GM12878 (cell line): ENCODE measurements at regions not wholly inside any gene's neighbourhood (a gene's known extent, or its start where the extent isn't known, plus 50 kb on each side); places are given as distances from the start of the nearest gene placed in this dataset.

Source experiments
- ATAC-seq: fragments of 200-7000 bp; cut with Tn5 transposase; 3 replicates; pipeline ENCODE4 v1.9.1; 2020; ENCODE audit warnings: mild to moderate bottlenecking, moderate library complexity
- BruUV-seq: library from RNA; stranded (reverse); fragments of 400-500 nt; replicated peaks from 2 replicates; lab custom pipeline; 2021; lab: Mats Ljungman, UMichigan
- CTCF ChIA-PET: fragments of 300-600 bp; sonication (Branson Sonifier 250); formaldehyde crosslinking; extraction: SDS; loops from one replicate; lab custom pipeline; 2021; ENCODE audit warnings: inconsistent platforms; lab: Yijun Ruan, JAX
- POLR2A ChIA-PET: fragments of 350-600 bp; formaldehyde crosslinking; extraction: SDS; loops from one replicate; lab custom pipeline; 2021; ENCODE audit warnings: inconsistent platforms; lab: Charles Lee
- RAD21 ChIA-PET: fragments of 300-600 bp; sonication (Branson Sonifier 250); formaldehyde crosslinking; loops from one replicate; lab custom pipeline; 2023; ENCODE audit warnings: antibody characterized with exemption; ENCODE audit not compliant: unreplicated experiment; lab: Charles Lee
- SMC1A ChIA-PET: fragments of 300-600 bp; sonication (Branson Sonifier 250); formaldehyde crosslinking; loops from one replicate; lab custom pipeline; 2023; ENCODE audit not compliant: unreplicated experiment, uncharacterized antibody; lab: Charles Lee
- DNase-seq: peaks from one replicate; pipeline ENCODE4 v3.0.0-alpha.2; 2011; ENCODE audit warnings: low read depth, low spot score
- FAIRE-seq: peaks from 3 replicates; lab custom pipeline; 2011; peaks lifted over from hg19 to GRCh38; lab: Jason Lieb, UNC
- H2AFZ ChIP-seq: 2 replicates; pipeline ENCODE4 v1.6.0; 2011; ENCODE audit warnings: low read depth, low read length, control low read depth; ENCODE audit not compliant: control insufficient read depth
- H3K27ac ChIP-seq: 2 replicates; pipeline ENCODE4 v1.5.1; 2011; ENCODE audit warnings: control low read depth; ENCODE audit not compliant: control insufficient read depth, insufficient read depth
- H3K27me3 ChIP-seq, 2 experiments: replicated peaks in 1 of 2; 2 replicates each; pipeline versions ENCODE4 v1.6.0 to v1.6.1; 2011; ENCODE audit warnings: low read length in 1 of 2; ENCODE audit not compliant: control insufficient read depth in 2 of 2, insufficient read depth in 2 of 2
- H3K36me3 ChIP-seq, 2 experiments: 2 replicates each; pipeline ENCODE4 v1.5.1; 2011; ENCODE audit warnings: low read length in 1 of 2; ENCODE audit not compliant: control insufficient read depth in 2 of 2, insufficient read depth in 2 of 2
- H3K4me1 ChIP-seq: 2 replicates; pipeline ENCODE4 v1.6.1; 2011; ENCODE audit warnings: mild to moderate bottlenecking, low read length, moderate library complexity, mixed read lengths; ENCODE audit not compliant: control insufficient read depth, insufficient read depth
- H3K4me2 ChIP-seq: 2 replicates; pipeline ENCODE4 v1.6.0; 2011; ENCODE audit warnings: control low read depth; ENCODE audit not compliant: control insufficient read depth, insufficient read depth
- H3K4me3 ChIP-seq: fragments of 200-600 bp; sonication (generic); 2 replicates; pipeline ENCODE4 v1.5.1; 2016
- H3K79me2 ChIP-seq: 2 replicates; pipeline ENCODE4 v1.6.0; 2011; ENCODE audit warnings: low read length; ENCODE audit not compliant: control insufficient read depth, insufficient read depth
- H3K9ac ChIP-seq: 2 replicates; pipeline ENCODE4 v1.8.0; 2011; ENCODE audit warnings: low read length, control low read depth, mixed read lengths; ENCODE audit not compliant: control insufficient read depth, insufficient read depth
- H3K9me3 ChIP-seq: replicated peaks from 3 replicates; pipeline ENCODE4 v1.5.1; 2011; ENCODE audit warnings: mild to moderate bottlenecking, low read length; ENCODE audit not compliant: control insufficient read depth, insufficient read depth
- H4K20me1 ChIP-seq: 2 replicates; pipeline ENCODE4 v1.6.0; 2011; ENCODE audit not compliant: control insufficient read depth, insufficient read depth
- CBX3 ChIP-seq: fragments of 200-600 bp; sonication (generic); IDR thresholded peaks from 2 replicates; pipeline ENCODE4 v1.6.1; 2016; ENCODE audit warnings: low read depth, borderline replicate concordance
- EZH2 ChIP-seq: IDR thresholded peaks from 2 replicates; pipeline ENCODE4 v1.6.1; 2012; ENCODE audit warnings: low read depth, mild to moderate bottlenecking, control low read depth, inconsistent platforms, low read length, borderline replicate concordance; ENCODE audit not compliant: control insufficient read depth
- FOS ChIP-seq: IDR thresholded peaks from 3 replicates; pipeline ENCODE4 v1.6.1; 2011; ENCODE audit warnings: borderline replicate concordance; ENCODE audit not compliant: insufficient read length; ENCODE audit errors: extremely low read depth
- HDAC6 ChIP-seq: fragments of 200-600 bp; sonication (generic); IDR thresholded peaks from one replicate; pipeline ENCODE4 v1.8.0; 2017; ENCODE audit warnings: antibody characterized with exemption; ENCODE audit not compliant: unreplicated experiment
- NR2C2 ChIP-seq: IDR thresholded peaks from 2 replicates; pipeline ENCODE4 v1.6.1; 2011; ENCODE audit warnings: borderline replicate concordance, low read depth; ENCODE audit not compliant: control insufficient read depth, insufficient read length
- PAX5 ChIP-seq: IDR thresholded peaks from 2 replicates; pipeline ENCODE4 v1.6.1; 2011; ENCODE audit warnings: low read depth, low read length, borderline replicate concordance
- SREBF1 ChIP-seq: IDR thresholded peaks from 2 replicates; pipeline ENCODE4 v1.6.1; 2012; ENCODE audit warnings: mild to moderate bottlenecking, low read length
- STAT1 ChIP-seq: fragments of 450-650 bp; conservative IDR thresholded peaks from 2 replicates; pipeline ENCODE4 v1.6.1; 2014; ENCODE audit warnings: antibody characterized with exemption, mild to moderate bottlenecking
- STAT3 ChIP-seq: IDR thresholded peaks from 2 replicates; pipeline ENCODE4 v1.6.1; 2011; ENCODE audit warnings: low read depth, low read length, improper control_type of control experiment
- TBL1XR1 ChIP-seq: IDR thresholded peaks from 2 replicates; pipeline ENCODE4 v1.6.1; 2012; ENCODE audit warnings: low read depth, low read length, improper control_type of control experiment
- YY1 ChIP-seq: IDR thresholded peaks from 2 replicates; pipeline ENCODE4 v1.6.1; 2011; ENCODE audit warnings: low read depth, mild to moderate bottlenecking, low read length
- WGBS: methylation state at CpG from one replicate; pipeline ENCODE4 v1.1.6; 2016; ENCODE audit warnings: low lambda C conversion rate; ENCODE audit not compliant: insufficient replicate concordance, insufficient coverage; ENCODE audit errors: missing lambda C conversion rate; 5-methylcytosine and 5-hydroxymethylcytosine counted together
- in situ Hi-C: fragments of 300-500 bp; cut with MboI; formaldehyde crosslinking; loops from 9 replicates; pipeline ENCODE4 v1.14.3; 2018; ENCODE audit warnings: mixed read lengths
- intact Hi-C: fragments of 100-400 bp; cut with micrococcal nuclease; formaldehyde crosslinking; loops from one replicate; pipeline ENCODE4 v1.14.2; 2022; ENCODE audit not compliant: unreplicated experiment
- TF ChIP-seq, protein P1 (sequence below): IDR thresholded peaks from 2 replicates; pipeline ENCODE4 v1.6.1; 2012; ENCODE audit warnings: mild to moderate bottlenecking, low read depth, low read length
- TF ChIP-seq, protein P2 (sequence below): fragments of 150-350 bp; IDR thresholded peaks from 2 replicates; pipeline ENCODE4 v1.6.1; 2016; ENCODE audit warnings: low read depth, low read length
- TF ChIP-seq, protein P3 (sequence below): IDR thresholded peaks from 2 replicates; pipeline ENCODE4 v1.6.1; 2011; ENCODE audit warnings: mild to moderate bottlenecking, low read depth, low read length, moderate library complexity; ENCODE audit not compliant: insufficient replicate concordance

DNA sequence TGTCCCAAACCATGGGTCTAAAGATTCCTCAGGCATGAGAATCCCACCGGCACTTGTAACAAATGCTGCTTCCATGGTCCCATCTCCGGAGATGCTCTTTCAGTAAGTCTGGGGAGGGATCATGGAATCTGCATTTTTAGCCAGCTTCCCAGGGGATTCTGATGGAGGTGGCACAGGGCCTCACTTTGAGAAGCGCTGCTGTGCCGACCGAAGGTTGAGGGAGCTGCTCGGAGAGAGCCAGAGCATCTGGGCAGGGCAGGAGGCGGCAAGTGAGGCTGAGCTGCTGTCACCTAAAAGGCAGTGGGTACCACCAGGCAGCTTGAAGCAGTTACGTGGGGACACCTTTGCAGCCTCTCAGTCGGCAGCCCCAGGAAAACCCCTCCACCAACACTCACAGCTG lies 100.2 kb upstream of the CDYL start (continued):
- TF ChIP-seq, protein P1, sequence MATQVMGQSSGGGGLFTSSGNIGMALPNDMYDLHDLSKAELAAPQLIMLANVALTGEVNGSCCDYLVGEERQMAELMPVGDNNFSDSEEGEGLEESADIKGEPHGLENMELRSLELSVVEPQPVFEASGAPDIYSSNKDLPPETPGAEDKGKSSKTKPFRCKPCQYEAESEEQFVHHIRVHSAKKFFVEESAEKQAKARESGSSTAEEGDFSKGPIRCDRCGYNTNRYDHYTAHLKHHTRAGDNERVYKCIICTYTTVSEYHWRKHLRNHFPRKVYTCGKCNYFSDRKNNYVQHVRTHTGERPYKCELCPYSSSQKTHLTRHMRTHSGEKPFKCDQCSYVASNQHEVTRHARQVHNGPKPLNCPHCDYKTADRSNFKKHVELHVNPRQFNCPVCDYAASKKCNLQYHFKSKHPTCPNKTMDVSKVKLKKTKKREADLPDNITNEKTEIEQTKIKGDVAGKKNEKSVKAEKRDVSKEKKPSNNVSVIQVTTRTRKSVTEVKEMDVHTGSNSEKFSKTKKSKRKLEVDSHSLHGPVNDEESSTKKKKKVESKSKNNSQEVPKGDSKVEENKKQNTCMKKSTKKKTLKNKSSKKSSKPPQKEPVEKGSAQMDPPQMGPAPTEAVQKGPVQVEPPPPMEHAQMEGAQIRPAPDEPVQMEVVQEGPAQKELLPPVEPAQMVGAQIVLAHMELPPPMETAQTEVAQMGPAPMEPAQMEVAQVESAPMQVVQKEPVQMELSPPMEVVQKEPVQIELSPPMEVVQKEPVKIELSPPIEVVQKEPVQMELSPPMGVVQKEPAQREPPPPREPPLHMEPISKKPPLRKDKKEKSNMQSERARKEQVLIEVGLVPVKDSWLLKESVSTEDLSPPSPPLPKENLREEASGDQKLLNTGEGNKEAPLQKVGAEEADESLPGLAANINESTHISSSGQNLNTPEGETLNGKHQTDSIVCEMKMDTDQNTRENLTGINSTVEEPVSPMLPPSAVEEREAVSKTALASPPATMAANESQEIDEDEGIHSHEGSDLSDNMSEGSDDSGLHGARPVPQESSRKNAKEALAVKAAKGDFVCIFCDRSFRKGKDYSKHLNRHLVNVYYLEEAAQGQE, result no peak
- TF ChIP-seq, protein P2, sequence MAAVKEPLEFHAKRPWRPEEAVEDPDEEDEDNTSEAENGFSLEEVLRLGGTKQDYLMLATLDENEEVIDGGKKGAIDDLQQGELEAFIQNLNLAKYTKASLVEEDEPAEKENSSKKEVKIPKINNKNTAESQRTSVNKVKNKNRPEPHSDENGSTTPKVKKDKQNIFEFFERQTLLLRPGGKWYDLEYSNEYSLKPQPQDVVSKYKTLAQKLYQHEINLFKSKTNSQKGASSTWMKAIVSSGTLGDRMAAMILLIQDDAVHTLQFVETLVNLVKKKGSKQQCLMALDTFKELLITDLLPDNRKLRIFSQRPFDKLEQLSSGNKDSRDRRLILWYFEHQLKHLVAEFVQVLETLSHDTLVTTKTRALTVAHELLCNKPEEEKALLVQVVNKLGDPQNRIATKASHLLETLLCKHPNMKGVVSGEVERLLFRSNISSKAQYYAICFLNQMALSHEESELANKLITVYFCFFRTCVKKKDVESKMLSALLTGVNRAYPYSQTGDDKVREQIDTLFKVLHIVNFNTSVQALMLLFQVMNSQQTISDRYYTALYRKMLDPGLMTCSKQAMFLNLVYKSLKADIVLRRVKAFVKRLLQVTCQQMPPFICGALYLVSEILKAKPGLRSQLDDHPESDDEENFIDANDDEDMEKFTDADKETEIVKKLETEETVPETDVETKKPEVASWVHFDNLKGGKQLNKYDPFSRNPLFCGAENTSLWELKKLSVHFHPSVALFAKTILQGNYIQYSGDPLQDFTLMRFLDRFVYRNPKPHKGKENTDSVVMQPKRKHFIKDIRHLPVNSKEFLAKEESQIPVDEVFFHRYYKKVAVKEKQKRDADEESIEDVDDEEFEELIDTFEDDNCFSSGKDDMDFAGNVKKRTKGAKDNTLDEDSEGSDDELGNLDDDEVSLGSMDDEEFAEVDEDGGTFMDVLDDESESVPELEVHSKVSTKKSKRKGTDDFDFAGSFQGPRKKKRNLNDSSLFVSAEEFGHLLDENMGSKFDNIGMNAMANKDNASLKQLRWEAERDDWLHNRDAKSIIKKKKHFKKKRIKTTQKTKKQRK, result no peak

DNA sequence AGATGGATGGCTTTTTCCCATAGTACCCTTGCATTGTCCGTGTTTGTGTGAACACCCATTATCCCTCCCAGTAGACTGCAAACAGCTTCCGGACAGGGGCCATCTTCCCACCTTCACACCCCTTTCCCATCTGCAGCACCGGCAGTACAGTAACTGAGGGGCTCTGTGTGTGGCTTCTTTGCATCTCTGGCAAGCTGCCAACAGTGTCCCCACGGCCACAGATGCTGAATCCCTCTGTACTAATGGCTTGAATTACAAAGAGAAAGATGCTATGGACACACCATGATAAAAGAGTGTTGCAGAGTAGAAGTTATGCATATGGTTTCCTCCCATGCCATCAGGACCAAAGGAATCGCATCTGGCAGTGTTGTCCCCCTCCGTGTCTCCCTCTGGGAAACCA lies 101.1 kb upstream of the CDYL start:
- CTCF ChIA-PET, result no interaction called here
- Histone ChIP-seq H3K4me3 (no peak overlapping the region), H3K9ac (no peak overlapping the region), H2AFZ (no peak overlapping the region), H3K27me3 (no peaks in the 10 kb centered on the region), H3K4me1 (no peaks in the 10 kb centered on the region), H4K20me1 (no peaks in the 10 kb centered on the region), H3K4me2 (no peak overlapping the region), H3K27ac (no peak overlapping the region), H3K79me2 (no peaks in the 10 kb centered on the region), H3K36me3 (no peaks in the 10 kb centered on the region), H3K9me3 (no peaks in the 10 kb centered on the region)
- RAD21 ChIA-PET, result no interaction called here
- in situ Hi-C loops (no loop called here), intact Hi-C loops (no loop called here)
- no peak for ATAC-seq
- FAIRE-seq, result no peak
- SMC1A ChIA-PET, result no interaction called here
- POLR2A ChIA-PET, result no interaction called here
- 30% methylated on average over 5 of the region's 6 CpGs for WGBS
- no peak for DNase-seq
- no TSS peak for BruUV-seq
- TF ChIP-seq STAT3 (no peak), CBX3 (no peak), STAT1 (no peak), NR2C2 (no peak), HDAC6 (no peak), EZH2 (no peak), YY1 (no peak), FOS (no peak), TBL1XR1 (no peak), SREBF1 (no peak), PAX5 (no peak)
- TF ChIP-seq, protein P3, sequence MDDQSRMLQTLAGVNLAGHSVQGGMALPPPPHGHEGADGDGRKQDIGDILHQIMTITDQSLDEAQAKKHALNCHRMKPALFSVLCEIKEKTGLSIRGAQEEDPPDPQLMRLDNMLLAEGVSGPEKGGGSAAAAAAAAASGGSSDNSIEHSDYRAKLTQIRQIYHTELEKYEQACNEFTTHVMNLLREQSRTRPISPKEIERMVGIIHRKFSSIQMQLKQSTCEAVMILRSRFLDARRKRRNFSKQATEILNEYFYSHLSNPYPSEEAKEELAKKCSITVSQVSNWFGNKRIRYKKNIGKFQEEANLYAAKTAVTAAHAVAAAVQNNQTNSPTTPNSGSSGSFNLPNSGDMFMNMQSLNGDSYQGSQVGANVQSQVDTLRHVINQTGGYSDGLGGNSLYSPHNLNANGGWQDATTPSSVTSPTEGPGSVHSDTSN, result no peak
